Breast epithelium (tissue), 4 donors: ENCODE measurements at regions not wholly inside any gene's neighbourhood (a gene's known extent, or its start where the extent isn't known, plus 50 kb on each side); places are given as distances from the start of the nearest gene placed in this dataset.

Experiments
- DNase-seq, 2 donors: peaks; one replicate each; pipeline ENCODE4 v3.0.0-alpha.2; 2019; ENCODE audit warnings: low spot score in 2 of 2
- H3K27ac ChIP-seq, 2 donors: fragments of 200-600 bp; sonication (generic) in 1 of 2; one replicate each; pipeline ENCODE4 v1.5.1; 2016 to 2019; ENCODE audit warnings: mild to moderate bottlenecking in 1 of 2
- H3K27me3 ChIP-seq, 2 donors: fragments of 200-600 bp; sonication (generic) in 1 of 2; one replicate each; pipeline versions ENCODE4 v1.5.1 to v1.6.0; 2017 to 2019; ENCODE audit warnings: control low read depth in 1 of 2, mild to moderate bottlenecking in 1 of 2
- H3K36me3 ChIP-seq: fragments of 200-600 bp; one replicate; pipeline ENCODE4 v1.5.1; 2019
- H3K4me1 ChIP-seq, 2 donors: fragments of 200-600 bp; sonication (generic); one replicate each; pipeline ENCODE4 v1.5.1; 2016 to 2019; ENCODE audit warnings: control low read depth in 1 of 2
- H3K4me3 ChIP-seq, 3 donors: fragments of 200-600 bp; sonication (generic); 1 replicate in 2 of 3; 2 replicates in 1 of 3; pipeline ENCODE4 v1.5.1; 2016 to 2019; ENCODE audit warnings: mild to moderate bottlenecking in 3 of 3, moderate library complexity in 2 of 3
- H3K9me3 ChIP-seq, 2 donors: fragments of 200-600 bp; sonication (generic) in 1 of 2; one replicate each; pipeline ENCODE4 v1.5.1; 2016 to 2019; ENCODE audit warnings: control low read depth in 1 of 2
- CTCF ChIP-seq, 3 donors: fragments of 450-650 bp; IDR thresholded peaks; one replicate each; pipeline ENCODE4 v1.5.1; 2016 to 2017; ENCODE audit warnings: antibody characterized with exemption in 3 of 3, mild to moderate bottlenecking in 3 of 3, moderate library complexity in 3 of 3
- POLR2A ChIP-seq: fragments of 450-650 bp; IDR thresholded peaks from one replicate; pipeline ENCODE4 v1.6.1; 2016; ENCODE audit warnings: antibody characterized with exemption, mild to moderate bottlenecking, moderate library complexity
- POLR2AphosphoS5 ChIP-seq, 3 donors: sonication (generic); formaldehyde crosslinking; IDR thresholded peaks; one replicate each; pipeline ENCODE4 v1.6.1; 2017; ENCODE audit warnings: antibody characterized with exemption in 3 of 3
- intact Hi-C: fragments of 100-400 bp; cut with DNase I; formaldehyde crosslinking; loops from one replicate; pipeline ENCODE4 v1.15.1; 2023; ENCODE audit warnings: low total_unique reads

- TF ChIP-seq POLR2AphosphoS5 (IDR thresholded peaks at IDR 0.05) (no peak), CTCF (IDR thresholded peaks at IDR 0.05) (no peak), POLR2A (no peak)
- Histone ChIP-seq H3K27me3 (no peaks in the 10 kb centered on the region), H3K36me3 (no peaks in the 10 kb centered on the region), H3K27ac (no peak overlapping the region), H3K9me3 (no peaks in the 10 kb centered on the region), H3K4me3 (no peak overlapping the region), H3K4me1 (no peaks in the 10 kb centered on the region)
- intact Hi-C loops: no loop called here
- no peak for DNase-seq
Observed at GRCh38 chr1:56215771-56216170, 363.6 kb downstream of the PLPP3 start.

DNA sequence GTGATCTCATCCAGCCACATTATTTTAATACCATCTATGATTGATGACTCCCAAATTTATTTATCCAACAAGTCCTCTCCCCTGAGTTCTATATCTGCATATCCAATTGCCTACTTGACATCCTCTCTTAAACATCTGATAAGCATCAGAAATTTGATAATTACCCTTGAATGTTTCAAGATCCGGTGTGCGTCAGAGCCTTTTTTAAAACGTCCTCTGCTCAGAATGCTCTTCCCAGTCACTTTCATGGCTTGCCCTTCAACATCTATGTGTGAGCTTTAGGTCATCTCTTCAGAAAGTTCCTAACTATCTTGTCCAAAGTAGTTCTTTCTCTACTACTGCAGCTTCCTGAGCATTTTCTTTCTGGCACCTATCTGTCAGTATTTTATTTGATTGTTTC, 364.3 kb downstream of the PLPP3 start:
- no peak for DNase-seq
- H3K9me3 ChIP-seq: no peaks in the 10 kb centered on the region
- no peak overlapping the region for H3K4me3 ChIP-seq
- intact Hi-C loops: no loop called here
- no peak overlapping the region for H3K27ac ChIP-seq
- no peaks in the 10 kb centered on the region for H3K4me1 ChIP-seq
- no peaks in the 10 kb centered on the region for H3K27me3 ChIP-seq
- TF ChIP-seq POLR2AphosphoS5 (IDR thresholded peaks at IDR 0.05): no peak
- TF ChIP-seq CTCF (IDR thresholded peaks at IDR 0.05): no peak
- TF ChIP-seq POLR2A: no peak
- H3K36me3 ChIP-seq: no peaks in the 10 kb centered on the region

GRCh38 chr1:56213068-56213467, 366.3 kb downstream of the PLPP3 start:
- Histone ChIP-seq H3K27me3 (no peaks in the 10 kb centered on the region), H3K4me1 (no peaks in the 10 kb centered on the region), H3K27ac (no peak overlapping the region), H3K36me3 (no peaks in the 10 kb centered on the region), H3K4me3 (no peak overlapping the region), H3K9me3 (no peaks in the 10 kb centered on the region)
- TF ChIP-seq POLR2AphosphoS5 (IDR thresholded peaks at IDR 0.05) (no peak), POLR2A (no peak), CTCF (IDR thresholded peaks at IDR 0.05) (no peak)
- intact Hi-C loops: no loop called here
- no peak for DNase-seq

DNA sequence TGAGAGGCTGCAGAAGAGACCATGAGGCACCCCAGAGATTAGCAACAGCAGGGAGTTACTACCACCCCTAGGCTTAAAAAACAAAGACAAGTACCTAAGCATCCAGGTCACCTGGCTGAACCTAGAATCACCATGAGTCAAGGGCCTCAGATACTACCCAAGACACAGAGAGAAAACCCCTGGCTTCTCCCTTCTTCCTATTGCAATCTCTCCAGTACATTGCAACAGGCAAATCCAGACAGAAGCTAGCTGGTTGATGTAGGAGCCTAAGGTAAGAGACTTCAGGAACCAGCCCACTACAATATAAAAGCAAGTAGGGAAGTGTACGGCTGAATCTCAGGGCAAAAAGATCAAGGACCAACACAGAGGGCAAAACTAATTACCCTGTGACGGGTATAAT, 367.2 kb downstream of the PLPP3 start:
- H3K4me1 ChIP-seq: no peaks in the 10 kb centered on the region
- no peaks in the 10 kb centered on the region for H3K36me3 ChIP-seq
- H3K4me3 ChIP-seq: no peak overlapping the region
- peaks cover 6 to 7% of the 10 kb centered on the region in 2 donors for H3K9me3 ChIP-seq
- TF ChIP-seq POLR2A: no peak
- no peak for TF ChIP-seq CTCF (IDR thresholded peaks at IDR 0.05)
- TF ChIP-seq POLR2AphosphoS5 (IDR thresholded peaks at IDR 0.05): no peak
- intact Hi-C loops: no loop called here
- no peak overlapping the region for H3K27ac ChIP-seq
- no peaks in the 10 kb centered on the region for H3K27me3 ChIP-seq
- no peak for DNase-seq

GRCh38 chr1:56206391-56206790, 373.0 kb downstream of the PLPP3 start:
- Histone ChIP-seq H3K27ac (no peak overlapping the region), H3K36me3 (no peaks in the 10 kb centered on the region), H3K27me3 (no peaks in the 10 kb centered on the region), H3K4me3 (no peak overlapping the region), H3K4me1 (no peaks in the 10 kb centered on the region), H3K9me3 (peaks cover 12 to 15% of the 10 kb centered on the region in 2 donors)
- intact Hi-C loops: no loop called here
- DNase-seq: no peak
- TF ChIP-seq POLR2AphosphoS5 (IDR thresholded peaks at IDR 0.05) (no peak), POLR2A (no peak), CTCF (IDR thresholded peaks at IDR 0.05) (no peak)
